ENCODE measurements at regions not wholly inside any gene's neighbourhood (a gene's known extent, or its start where the extent isn't known, plus 50 kb on each side); places are given as distances from the start of the nearest gene placed in this dataset.

- Histone ChIP-seq H3K9ac (ENCODE audit: low read length in 2 of 2) (no peak overlapping the region), H3K27me3 (ENCODE audit: control insufficient read depth in 1 of 2, insufficient read depth in 2 of 2, low read length in 2 of 2) (no peaks in the 10 kb centered on the region), H3K9me3 (ENCODE audit: control insufficient read depth in 2 of 2, low read length in 2 of 2) (no peaks in the 10 kb centered on the region), H3K4me1 (ENCODE audit: control insufficient read depth, insufficient read depth, low read length) (no peaks in the 10 kb centered on the region), H3K36me3 (ENCODE audit: control insufficient read depth in 2 of 2, insufficient read depth in 2 of 2, low read length in 2 of 2) (no peaks in the 10 kb centered on the region), H3K4me3 (ENCODE audit: low read length in 2 of 2) (no peak overlapping the region), H3K27ac (ENCODE audit: low read length) (no peak overlapping the region)
These were observed 344.4 kb downstream of the CTTN start for GRCh38 chr11:70742553-70743291.

- H3K27me3 ChIP-seq (ENCODE audit: control insufficient read depth in 1 of 2, insufficient read depth in 2 of 2, low read length in 2 of 2) = no peaks in the 10 kb centered on the region
- H3K27ac ChIP-seq (ENCODE audit: low read length) = no peak overlapping the region
- no peaks in the 10 kb centered on the region for H3K4me1 ChIP-seq (ENCODE audit: control insufficient read depth, insufficient read depth, low read length)
- H3K36me3 ChIP-seq (ENCODE audit: control insufficient read depth in 2 of 2, insufficient read depth in 2 of 2, low read length in 2 of 2) = no peaks in the 10 kb centered on the region
- H3K9me3 ChIP-seq (ENCODE audit: control insufficient read depth in 2 of 2, low read length in 2 of 2) = no peaks in the 10 kb centered on the region
- no peak overlapping the region for H3K9ac ChIP-seq (ENCODE audit: low read length in 2 of 2)
- no peak overlapping the region for H3K4me3 ChIP-seq (ENCODE audit: low read length in 2 of 2)
These were observed 345.0 kb downstream of the CTTN start for GRCh38 chr11:70743329-70743728.

- Histone ChIP-seq H3K27me3 (ENCODE audit: control insufficient read depth in 1 of 2, insufficient read depth in 2 of 2, low read length in 2 of 2) (no peaks in the 10 kb centered on the region), H3K9me3 (ENCODE audit: control insufficient read depth in 2 of 2, low read length in 2 of 2) (no peaks in the 10 kb centered on the region), H3K9ac (ENCODE audit: low read length in 2 of 2) (no peak overlapping the region), H3K27ac (ENCODE audit: low read length) (no peak overlapping the region), H3K36me3 (ENCODE audit: control insufficient read depth in 2 of 2, insufficient read depth in 2 of 2, low read length in 2 of 2) (no peaks in the 10 kb centered on the region), H3K4me3 (ENCODE audit: low read length in 2 of 2) (no peak overlapping the region), H3K4me1 (ENCODE audit: control insufficient read depth, insufficient read depth, low read length) (no peaks in the 10 kb centered on the region)
These were observed 345.6 kb downstream of the CTTN start for GRCh38 chr11:70743941-70744351.

- H3K9ac ChIP-seq (ENCODE audit: low read length in 2 of 2) = no peak overlapping the region
- no peaks in the 10 kb centered on the region for H3K4me1 ChIP-seq (ENCODE audit: control insufficient read depth, insufficient read depth, low read length)
- no peak overlapping the region for H3K4me3 ChIP-seq (ENCODE audit: low read length in 2 of 2)
- H3K36me3 ChIP-seq (ENCODE audit: control insufficient read depth in 2 of 2, insufficient read depth in 2 of 2, low read length in 2 of 2) = no peaks in the 10 kb centered on the region
- no peaks in the 10 kb centered on the region for H3K9me3 ChIP-seq (ENCODE audit: control insufficient read depth in 2 of 2, low read length in 2 of 2)
- no peaks in the 10 kb centered on the region for H3K27me3 ChIP-seq (ENCODE audit: control insufficient read depth in 1 of 2, insufficient read depth in 2 of 2, low read length in 2 of 2)
- no peak overlapping the region for H3K27ac ChIP-seq (ENCODE audit: low read length)
These were observed 346.3 kb downstream of the CTTN start for GRCh38 chr11:70744396-70745185.

- peaks cover 0 to 4% of the 10 kb centered on the region in 2 donors for H3K9me3 ChIP-seq (ENCODE audit: control insufficient read depth in 2 of 2, low read length in 2 of 2)
- no peaks in the 10 kb centered on the region for H3K36me3 ChIP-seq (ENCODE audit: control insufficient read depth in 2 of 2, insufficient read depth in 2 of 2, low read length in 2 of 2)
- no peak overlapping the region for H3K4me3 ChIP-seq (ENCODE audit: low read length in 2 of 2)
- no peak overlapping the region for H3K9ac ChIP-seq (ENCODE audit: low read length in 2 of 2)
- no peaks in the 10 kb centered on the region for H3K4me1 ChIP-seq (ENCODE audit: control insufficient read depth, insufficient read depth, low read length)
- H3K27ac ChIP-seq (ENCODE audit: low read length) = no peak overlapping the region
- H3K27me3 ChIP-seq (ENCODE audit: control insufficient read depth in 1 of 2, insufficient read depth in 2 of 2, low read length in 2 of 2) = no peaks in the 10 kb centered on the region
These were observed 347.1 kb downstream of the CTTN start for GRCh38 chr11:70745451-70745850.

GRCh38 chr11:70745941-70746340, 347.6 kb downstream of the CTTN start:
- Histone ChIP-seq H3K9me3 (ENCODE audit: control insufficient read depth in 2 of 2, low read length in 2 of 2) (peaks cover 0 to 8% of the 10 kb centered on the region in 2 donors), H3K9ac (ENCODE audit: low read length in 2 of 2) (no peak overlapping the region), H3K27me3 (ENCODE audit: control insufficient read depth in 1 of 2, insufficient read depth in 2 of 2, low read length in 2 of 2) (no peaks in the 10 kb centered on the region), H3K36me3 (ENCODE audit: control insufficient read depth in 2 of 2, insufficient read depth in 2 of 2, low read length in 2 of 2) (no peaks in the 10 kb centered on the region), H3K4me3 (ENCODE audit: low read length in 2 of 2) (no peak overlapping the region), H3K4me1 (ENCODE audit: control insufficient read depth, insufficient read depth, low read length) (no peaks in the 10 kb centered on the region), H3K27ac (ENCODE audit: low read length) (no peak overlapping the region)

- no peak overlapping the region for H3K27ac ChIP-seq (ENCODE audit: low read length)
- H3K4me3 ChIP-seq (ENCODE audit: low read length in 2 of 2) = no peak overlapping the region
- no peaks in the 10 kb centered on the region for H3K36me3 ChIP-seq (ENCODE audit: control insufficient read depth in 2 of 2, insufficient read depth in 2 of 2, low read length in 2 of 2)
- no peaks in the 10 kb centered on the region for H3K4me1 ChIP-seq (ENCODE audit: control insufficient read depth, insufficient read depth, low read length)
- no peak overlapping the region for H3K9ac ChIP-seq (ENCODE audit: low read length in 2 of 2)
- H3K27me3 ChIP-seq (ENCODE audit: control insufficient read depth in 1 of 2, insufficient read depth in 2 of 2, low read length in 2 of 2) = no peaks in the 10 kb centered on the region
- peaks cover 0 to 8% of the 10 kb centered on the region in 2 donors for H3K9me3 ChIP-seq (ENCODE audit: control insufficient read depth in 2 of 2, low read length in 2 of 2)
These were observed 348.0 kb downstream of the CTTN start for GRCh38 chr11:70746351-70746750.

GRCh38 chr11:70747285-70747684, 349.0 kb downstream of the CTTN start:
- H3K4me1 ChIP-seq (ENCODE audit: control insufficient read depth, insufficient read depth, low read length) = no peaks in the 10 kb centered on the region
- H3K27me3 ChIP-seq (ENCODE audit: control insufficient read depth in 1 of 2, insufficient read depth in 2 of 2, low read length in 2 of 2) = no peaks in the 10 kb centered on the region
- H3K27ac ChIP-seq (ENCODE audit: low read length) = no peak overlapping the region
- no peak overlapping the region for H3K9ac ChIP-seq (ENCODE audit: low read length in 2 of 2)
- H3K36me3 ChIP-seq (ENCODE audit: control insufficient read depth in 2 of 2, insufficient read depth in 2 of 2, low read length in 2 of 2) = no peaks in the 10 kb centered on the region
- H3K9me3 ChIP-seq (ENCODE audit: control insufficient read depth in 2 of 2, low read length in 2 of 2) = peaks cover 0 to 8% of the 10 kb centered on the region in 2 donors
- H3K4me3 ChIP-seq (ENCODE audit: low read length in 2 of 2) = no peak overlapping the region

GRCh38 chr11:70747921-70748320, 349.6 kb downstream of the CTTN start:
- Histone ChIP-seq H3K4me3 (ENCODE audit: low read length in 2 of 2) (no peak overlapping the region), H3K9me3 (ENCODE audit: control insufficient read depth in 2 of 2, low read length in 2 of 2) (peaks cover 0 to 8% of the 10 kb centered on the region in 2 donors), H3K9ac (ENCODE audit: low read length in 2 of 2) (no peak overlapping the region), H3K27ac (ENCODE audit: low read length) (no peak overlapping the region), H3K36me3 (ENCODE audit: control insufficient read depth in 2 of 2, insufficient read depth in 2 of 2, low read length in 2 of 2) (no peaks in the 10 kb centered on the region), H3K27me3 (ENCODE audit: control insufficient read depth in 1 of 2, insufficient read depth in 2 of 2, low read length in 2 of 2) (no peaks in the 10 kb centered on the region), H3K4me1 (ENCODE audit: control insufficient read depth, insufficient read depth, low read length) (no peaks in the 10 kb centered on the region)

GRCh38 chr11:70751142-70751734, 352.9 kb downstream of the CTTN start:
- Histone ChIP-seq H3K9me3 (ENCODE audit: control insufficient read depth in 2 of 2, low read length in 2 of 2) (peaks cover 0 to 8% of the 10 kb centered on the region in 2 donors), H3K27me3 (ENCODE audit: control insufficient read depth in 1 of 2, insufficient read depth in 2 of 2, low read length in 2 of 2) (no peaks in the 10 kb centered on the region), H3K4me1 (ENCODE audit: control insufficient read depth, insufficient read depth, low read length) (peaks cover 4% of the 10 kb centered on the region), H3K36me3 (ENCODE audit: control insufficient read depth in 2 of 2, insufficient read depth in 2 of 2, low read length in 2 of 2) (no peaks in the 10 kb centered on the region), H3K4me3 (ENCODE audit: low read length in 2 of 2) (no peak overlapping the region), H3K27ac (ENCODE audit: low read length) (no peak overlapping the region), H3K9ac (ENCODE audit: low read length in 2 of 2) (no peak overlapping the region)
